DOHH2 (cell line): ENCODE measurements at regions not wholly inside any gene's neighbourhood (a gene's known extent, or its start where the extent isn't known, plus 50 kb on each side); places are given as distances from the start of the nearest gene placed in this dataset.

Source experiments
- EZH2phosphoT487 ChIP-seq: fragments of 200-600 bp; sonication (generic); IDR thresholded peaks from 2 replicates; pipeline ENCODE4 v1.6.1; 2017; ENCODE audit warnings: borderline replicate concordance, mild to moderate bottlenecking, antibody characterized with exemption, low read length, moderate library complexity, mixed read lengths
- TF ChIP-seq, protein P1 (sequence below): fragments of 200-600 bp; sonication (generic); IDR thresholded peaks from one replicate; pipeline ENCODE4 v1.5.1; 2014; ENCODE audit warnings: antibody characterized with exemption, mild to moderate bottlenecking, low read depth, low read length; ENCODE audit not compliant: poor library complexity, severe bottlenecking

DNA sequence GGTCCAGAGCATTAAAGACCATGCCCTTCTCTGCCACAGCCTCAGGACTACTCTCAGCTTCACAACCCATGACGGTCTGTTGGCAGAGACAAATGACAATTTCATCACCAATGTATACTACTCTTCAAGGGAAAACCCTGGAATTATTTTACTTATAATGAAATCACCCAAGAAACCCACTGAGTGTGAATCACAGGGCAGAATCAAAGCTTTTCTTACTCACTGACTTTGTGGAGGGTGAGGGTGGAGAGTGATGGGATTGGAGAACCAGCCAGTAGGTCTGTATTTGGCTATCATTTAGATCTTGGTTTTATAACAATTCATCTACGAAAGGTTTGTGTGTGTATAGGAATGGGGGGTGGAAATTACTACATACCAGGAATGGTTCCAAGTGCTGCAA is 442.6 kb downstream of the SHISA9 start:
- TF ChIP-seq, protein P1, sequence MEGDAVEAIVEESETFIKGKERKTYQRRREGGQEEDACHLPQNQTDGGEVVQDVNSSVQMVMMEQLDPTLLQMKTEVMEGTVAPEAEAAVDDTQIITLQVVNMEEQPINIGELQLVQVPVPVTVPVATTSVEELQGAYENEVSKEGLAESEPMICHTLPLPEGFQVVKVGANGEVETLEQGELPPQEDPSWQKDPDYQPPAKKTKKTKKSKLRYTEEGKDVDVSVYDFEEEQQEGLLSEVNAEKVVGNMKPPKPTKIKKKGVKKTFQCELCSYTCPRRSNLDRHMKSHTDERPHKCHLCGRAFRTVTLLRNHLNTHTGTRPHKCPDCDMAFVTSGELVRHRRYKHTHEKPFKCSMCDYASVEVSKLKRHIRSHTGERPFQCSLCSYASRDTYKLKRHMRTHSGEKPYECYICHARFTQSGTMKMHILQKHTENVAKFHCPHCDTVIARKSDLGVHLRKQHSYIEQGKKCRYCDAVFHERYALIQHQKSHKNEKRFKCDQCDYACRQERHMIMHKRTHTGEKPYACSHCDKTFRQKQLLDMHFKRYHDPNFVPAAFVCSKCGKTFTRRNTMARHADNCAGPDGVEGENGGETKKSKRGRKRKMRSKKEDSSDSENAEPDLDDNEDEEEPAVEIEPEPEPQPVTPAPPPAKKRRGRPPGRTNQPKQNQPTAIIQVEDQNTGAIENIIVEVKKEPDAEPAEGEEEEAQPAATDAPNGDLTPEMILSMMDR = no peak
- TF ChIP-seq EZH2phosphoT487 = no peak
